Endothelial cell (in vitro differentiated cells): ENCODE measurements at regions not wholly inside any gene's neighbourhood (a gene's known extent, or its start where the extent isn't known, plus 50 kb on each side); places are given as distances from the start of the nearest gene placed in this dataset.

Experiments used
- DNase-seq: peaks from one replicate; pipeline ENCODE4 v3.0.0; 2021; ENCODE audit warnings: low spot score
- H3K27ac Mint-ChIP-seq: one replicate; pipeline ENCODE4 v1.8.0; 2021; ENCODE audit warnings: mixed read lengths, inconsistent platforms; ENCODE audit not compliant: unreplicated experiment
- H3K27me3 Mint-ChIP-seq: one replicate; pipeline ENCODE4 v1.8.0; 2021; ENCODE audit warnings: mild to moderate bottlenecking, moderate library complexity, mixed read lengths, inconsistent platforms; ENCODE audit not compliant: unreplicated experiment
- H3K36me3 Mint-ChIP-seq: one replicate; pipeline ENCODE4 v1.8.0; 2021; ENCODE audit warnings: mild to moderate bottlenecking, low read depth, mixed read lengths, inconsistent platforms; ENCODE audit not compliant: unreplicated experiment
- H3K4me1 Mint-ChIP-seq: one replicate; pipeline ENCODE4 v1.8.0; 2021; ENCODE audit warnings: mild to moderate bottlenecking, mixed read lengths, inconsistent platforms; ENCODE audit not compliant: unreplicated experiment
- H3K4me3 Mint-ChIP-seq: one replicate; pipeline ENCODE4 v1.8.0; 2021; ENCODE audit warnings: mild to moderate bottlenecking, mixed read lengths, inconsistent platforms; ENCODE audit not compliant: unreplicated experiment
- H3K9me3 Mint-ChIP-seq: one replicate; pipeline ENCODE4 v1.8.0; 2021; ENCODE audit warnings: mixed read lengths, inconsistent platforms; ENCODE audit not compliant: unreplicated experiment
- TF ChIP-seq, protein P1 (sequence below): fragments of 200-600 bp; sonication (generic); IDR thresholded peaks from one replicate; pipeline ENCODE4 v1.5.0; 2021; ENCODE audit warnings: antibody characterized with exemption; ENCODE audit not compliant: unreplicated experiment

DNA sequence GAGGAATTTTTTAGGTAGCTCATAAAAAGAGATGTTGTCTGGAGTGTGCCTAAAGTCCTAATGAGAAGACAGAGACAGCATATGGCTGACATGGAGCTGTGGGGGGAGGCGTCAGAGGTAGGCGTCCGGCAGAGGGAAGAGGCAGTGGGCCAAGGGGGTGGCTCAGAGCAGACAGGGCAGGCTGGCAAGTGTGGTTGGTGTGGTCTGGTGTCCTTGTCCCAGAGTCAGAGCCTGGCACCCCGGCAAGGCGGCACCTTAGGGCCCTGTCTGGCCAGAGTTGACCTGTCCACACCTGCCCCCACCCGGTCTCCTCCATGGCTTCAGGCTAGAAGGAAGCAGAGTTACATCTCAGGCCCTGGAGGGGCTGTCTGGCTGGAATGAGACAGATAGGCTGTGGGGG, 220.3 kb upstream of the ZNF32 start:
- DNase-seq = no peak
- no peaks in the 10 kb centered on the region for H3K36me3 Mint-ChIP-seq
- TF ChIP-seq, protein P1, sequence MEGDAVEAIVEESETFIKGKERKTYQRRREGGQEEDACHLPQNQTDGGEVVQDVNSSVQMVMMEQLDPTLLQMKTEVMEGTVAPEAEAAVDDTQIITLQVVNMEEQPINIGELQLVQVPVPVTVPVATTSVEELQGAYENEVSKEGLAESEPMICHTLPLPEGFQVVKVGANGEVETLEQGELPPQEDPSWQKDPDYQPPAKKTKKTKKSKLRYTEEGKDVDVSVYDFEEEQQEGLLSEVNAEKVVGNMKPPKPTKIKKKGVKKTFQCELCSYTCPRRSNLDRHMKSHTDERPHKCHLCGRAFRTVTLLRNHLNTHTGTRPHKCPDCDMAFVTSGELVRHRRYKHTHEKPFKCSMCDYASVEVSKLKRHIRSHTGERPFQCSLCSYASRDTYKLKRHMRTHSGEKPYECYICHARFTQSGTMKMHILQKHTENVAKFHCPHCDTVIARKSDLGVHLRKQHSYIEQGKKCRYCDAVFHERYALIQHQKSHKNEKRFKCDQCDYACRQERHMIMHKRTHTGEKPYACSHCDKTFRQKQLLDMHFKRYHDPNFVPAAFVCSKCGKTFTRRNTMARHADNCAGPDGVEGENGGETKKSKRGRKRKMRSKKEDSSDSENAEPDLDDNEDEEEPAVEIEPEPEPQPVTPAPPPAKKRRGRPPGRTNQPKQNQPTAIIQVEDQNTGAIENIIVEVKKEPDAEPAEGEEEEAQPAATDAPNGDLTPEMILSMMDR = no peak
- H3K4me1 Mint-ChIP-seq = no peaks in the 10 kb centered on the region
- no peak overlapping the region for H3K4me3 Mint-ChIP-seq
- no peak overlapping the region for H3K27ac Mint-ChIP-seq
- no peaks in the 10 kb centered on the region for H3K9me3 Mint-ChIP-seq
- H3K27me3 Mint-ChIP-seq = peaks cover 9% of the 10 kb centered on the region

GRCh38 chr10:43867667-43868565, 219.2 kb upstream of the ZNF32 start:
- H3K27me3 Mint-ChIP-seq = peaks cover 7% of the 10 kb centered on the region
- H3K9me3 Mint-ChIP-seq = no peaks in the 10 kb centered on the region
- no peak for DNase-seq
- H3K4me3 Mint-ChIP-seq = no peak overlapping the region
- TF ChIP-seq, protein P1 = no peak
- H3K36me3 Mint-ChIP-seq = no peaks in the 10 kb centered on the region
- H3K27ac Mint-ChIP-seq = no peak overlapping the region
- no peaks in the 10 kb centered on the region for H3K4me1 Mint-ChIP-seq

- no peak for DNase-seq
- TF ChIP-seq, protein P1 = no peak
- Mint-ChIP-seq H3K36me3 (no peaks in the 10 kb centered on the region), H3K4me1 (no peaks in the 10 kb centered on the region), H3K27ac (no peak overlapping the region), H3K4me3 (no peak overlapping the region), H3K9me3 (no peaks in the 10 kb centered on the region), H3K27me3 (peaks cover 7% of the 10 kb centered on the region)
Measured at GRCh38 chr10:43867113-43867512, 218.4 kb upstream of the ZNF32 start.

GRCh38 chr10:43866712-43867111, 218.0 kb upstream of the ZNF32 start:
- H3K9me3 Mint-ChIP-seq = no peaks in the 10 kb centered on the region
- H3K4me1 Mint-ChIP-seq = no peaks in the 10 kb centered on the region
- TF ChIP-seq, protein P1 = no peak
- H3K27ac Mint-ChIP-seq = no peak overlapping the region
- H3K36me3 Mint-ChIP-seq = no peaks in the 10 kb centered on the region
- H3K4me3 Mint-ChIP-seq = no peak overlapping the region
- DNase-seq = no peak
- H3K27me3 Mint-ChIP-seq = peaks cover 7% of the 10 kb centered on the region
